ENCODE measurements at regions not wholly inside any gene's neighbourhood (a gene's known extent, or its start where the extent isn't known, plus 50 kb on each side); places are given as distances from the start of the nearest gene placed in this dataset.

GRCh38 chr14:82855912-82856391, 1322.3 kb upstream of the SEL1L start:
- TF ChIP-seq, protein P1, sequence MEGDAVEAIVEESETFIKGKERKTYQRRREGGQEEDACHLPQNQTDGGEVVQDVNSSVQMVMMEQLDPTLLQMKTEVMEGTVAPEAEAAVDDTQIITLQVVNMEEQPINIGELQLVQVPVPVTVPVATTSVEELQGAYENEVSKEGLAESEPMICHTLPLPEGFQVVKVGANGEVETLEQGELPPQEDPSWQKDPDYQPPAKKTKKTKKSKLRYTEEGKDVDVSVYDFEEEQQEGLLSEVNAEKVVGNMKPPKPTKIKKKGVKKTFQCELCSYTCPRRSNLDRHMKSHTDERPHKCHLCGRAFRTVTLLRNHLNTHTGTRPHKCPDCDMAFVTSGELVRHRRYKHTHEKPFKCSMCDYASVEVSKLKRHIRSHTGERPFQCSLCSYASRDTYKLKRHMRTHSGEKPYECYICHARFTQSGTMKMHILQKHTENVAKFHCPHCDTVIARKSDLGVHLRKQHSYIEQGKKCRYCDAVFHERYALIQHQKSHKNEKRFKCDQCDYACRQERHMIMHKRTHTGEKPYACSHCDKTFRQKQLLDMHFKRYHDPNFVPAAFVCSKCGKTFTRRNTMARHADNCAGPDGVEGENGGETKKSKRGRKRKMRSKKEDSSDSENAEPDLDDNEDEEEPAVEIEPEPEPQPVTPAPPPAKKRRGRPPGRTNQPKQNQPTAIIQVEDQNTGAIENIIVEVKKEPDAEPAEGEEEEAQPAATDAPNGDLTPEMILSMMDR (IDR thresholded peaks at IDR 0.05) = no peak
- TF ChIP-seq POLR2A (IDR thresholded peaks at IDR 0.05) = no peak
